ENCODE measurements at regions not wholly inside any gene's neighbourhood (a gene's known extent, or its start where the extent isn't known, plus 50 kb on each side); places are given as distances from the start of the nearest gene placed in this dataset.

GRCh38 chr1:118711356-118711755 lies 276.8 kb downstream of the TBX15 start:
- Histone ChIP-seq H3K27me3 (ENCODE audit: control insufficient read depth, low read length) (no peaks in the 10 kb centered on the region), H3K27ac (ENCODE audit: low read depth, low read length) (no peak overlapping the region), H3K4me1 (ENCODE audit: control insufficient read depth, low read length) (no peaks in the 10 kb centered on the region), H3K36me3 (ENCODE audit: control insufficient read depth, low read length) (no peaks in the 10 kb centered on the region), H3K79me2 (ENCODE audit: control insufficient read depth, low read length) (no peaks in the 10 kb centered on the region), H3K4me2 (ENCODE audit: low read length) (no peak overlapping the region), H3K9me2 (replicated peaks; ENCODE audit: control insufficient read depth, low read length) (no peaks in the 10 kb centered on the region), H3K4me3 (ENCODE audit: low read length) (no peak overlapping the region), H3F3A (ENCODE audit: control insufficient read depth, insufficient read depth) (no peaks in the 10 kb centered on the region), H4K20me1 (ENCODE audit: control insufficient read depth, insufficient read depth, low read depth, low read length) (no peaks in the 10 kb centered on the region), H3K9me3 (ENCODE audit: control insufficient read depth, insufficient read depth, low read length) (no peaks in the 10 kb centered on the region)
- TF ChIP-seq CTCF (IDR thresholded peaks at IDR 0.05; ENCODE audit: low read depth, low read length, poor library complexity, severe bottlenecking) (no peak), EZH2phosphoT487 (IDR thresholded peaks at IDR 0.05; ENCODE audit: borderline replicate concordance, low read length) (no peak)

- TF ChIP-seq EZH2phosphoT487 (IDR thresholded peaks at IDR 0.05; ENCODE audit: borderline replicate concordance, low read length) (no peak), CTCF (IDR thresholded peaks at IDR 0.05; ENCODE audit: low read depth, low read length, poor library complexity, severe bottlenecking) (no peak)
These were observed 289.2 kb downstream of the TBX15 start for GRCh38 chr1:118698911-118699310.

GRCh38 chr1:118692143-118692542 lies 296.0 kb downstream of the TBX15 start:
- Histone ChIP-seq H3K4me3 (ENCODE audit: low read length) (no peak overlapping the region), H3K79me2 (ENCODE audit: control insufficient read depth, low read length) (no peaks in the 10 kb centered on the region), H3K27ac (ENCODE audit: low read depth, low read length) (no peak overlapping the region), H3K9me2 (replicated peaks; ENCODE audit: control insufficient read depth, low read length) (no peaks in the 10 kb centered on the region), H3K4me1 (ENCODE audit: control insufficient read depth, low read length) (no peaks in the 10 kb centered on the region), H3K36me3 (ENCODE audit: control insufficient read depth, low read length) (no peaks in the 10 kb centered on the region), H3K9me3 (ENCODE audit: control insufficient read depth, insufficient read depth, low read length) (no peaks in the 10 kb centered on the region), H3K4me2 (ENCODE audit: low read length) (no peak overlapping the region), H3K27me3 (ENCODE audit: control insufficient read depth, low read length) (no peaks in the 10 kb centered on the region), H4K20me1 (ENCODE audit: control insufficient read depth, insufficient read depth, low read depth, low read length) (no peaks in the 10 kb centered on the region), H3F3A (ENCODE audit: control insufficient read depth, insufficient read depth) (no peaks in the 10 kb centered on the region)
- TF ChIP-seq EZH2phosphoT487 (IDR thresholded peaks at IDR 0.05; ENCODE audit: borderline replicate concordance, low read length) (no peak), CTCF (IDR thresholded peaks at IDR 0.05; ENCODE audit: low read depth, low read length, poor library complexity, severe bottlenecking) (no peak)

More at GRCh38 chr1:118698911-118699310, 289.2 kb downstream of the TBX15 start:
- Histone ChIP-seq H4K20me1 (ENCODE audit: control insufficient read depth, insufficient read depth, low read depth, low read length) (no peaks in the 10 kb centered on the region), H3K9me3 (ENCODE audit: control insufficient read depth, insufficient read depth, low read length) (no peaks in the 10 kb centered on the region), H3K4me3 (ENCODE audit: low read length) (no peak overlapping the region), H3K36me3 (ENCODE audit: control insufficient read depth, low read length) (no peaks in the 10 kb centered on the region), H3K9me2 (replicated peaks; ENCODE audit: control insufficient read depth, low read length) (no peaks in the 10 kb centered on the region), H3K4me1 (ENCODE audit: control insufficient read depth, low read length) (no peaks in the 10 kb centered on the region), H3K79me2 (ENCODE audit: control insufficient read depth, low read length) (no peaks in the 10 kb centered on the region), H3F3A (ENCODE audit: control insufficient read depth, insufficient read depth) (no peaks in the 10 kb centered on the region), H3K4me2 (ENCODE audit: low read length) (no peak overlapping the region), H3K27me3 (ENCODE audit: control insufficient read depth, low read length) (no peaks in the 10 kb centered on the region), H3K27ac (ENCODE audit: low read depth, low read length) (no peak overlapping the region)

DNA sequence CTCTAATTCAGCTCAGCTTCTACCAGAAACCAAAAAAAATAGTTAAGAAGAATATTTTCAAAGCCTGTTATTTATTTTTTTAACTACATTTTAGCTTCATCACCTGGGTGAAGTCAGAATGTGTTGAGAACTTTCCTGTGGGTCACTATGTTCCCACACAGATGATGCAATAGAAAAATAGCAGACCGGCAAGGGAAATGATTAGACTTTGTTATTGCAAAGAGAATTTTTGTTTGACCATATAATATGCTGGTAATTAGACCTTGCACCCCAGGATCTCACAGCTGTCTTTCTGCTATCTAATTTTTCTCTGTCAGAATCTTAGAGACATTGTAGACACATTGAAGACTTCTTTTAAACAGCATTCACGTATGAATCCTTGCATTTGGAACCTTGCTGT lies 299.3 kb downstream of the TBX15 start:
- Histone ChIP-seq H4K20me1 (ENCODE audit: control insufficient read depth, insufficient read depth, low read depth, low read length) (no peaks in the 10 kb centered on the region), H3K36me3 (ENCODE audit: control insufficient read depth, low read length) (no peaks in the 10 kb centered on the region), H3K79me2 (ENCODE audit: control insufficient read depth, low read length) (no peaks in the 10 kb centered on the region), H3K9me2 (replicated peaks; ENCODE audit: control insufficient read depth, low read length) (no peaks in the 10 kb centered on the region), H3K4me1 (ENCODE audit: control insufficient read depth, low read length) (no peaks in the 10 kb centered on the region), H3F3A (ENCODE audit: control insufficient read depth, insufficient read depth) (no peaks in the 10 kb centered on the region), H3K9me3 (ENCODE audit: control insufficient read depth, insufficient read depth, low read length) (no peaks in the 10 kb centered on the region), H3K27ac (ENCODE audit: low read depth, low read length) (no peak overlapping the region), H3K27me3 (ENCODE audit: control insufficient read depth, low read length) (no peaks in the 10 kb centered on the region), H3K4me3 (ENCODE audit: low read length) (no peak overlapping the region), H3K4me2 (ENCODE audit: low read length) (no peak overlapping the region)
- TF ChIP-seq CTCF (IDR thresholded peaks at IDR 0.05; ENCODE audit: low read depth, low read length, poor library complexity, severe bottlenecking) (no peak), EZH2phosphoT487 (IDR thresholded peaks at IDR 0.05; ENCODE audit: borderline replicate concordance, low read length) (no peak)
